Left cardiac atrium (tissue), 4 donors: ENCODE measurements at regions not wholly inside any gene's neighbourhood (a gene's known extent, or its start where the extent isn't known, plus 50 kb on each side); places are given as distances from the start of the nearest gene placed in this dataset.
"Not testable (repeated sequence)": the region's sequence is repeated elsewhere in the genome, so short reads cannot be mapped to it uniquely, and the experiment has no call there.

Experiments
- ATAC-seq, 2 donors: fragments of 200-7000 bp; cut with Tn5 transposase; one replicate each; pipeline ENCODE4 v1.9.1; 2020; ENCODE audit warnings: mild to moderate bottlenecking in 2 of 2, moderate library complexity in 2 of 2
- DNase-seq: peaks from one replicate; pipeline ENCODE4 v3.0.0-alpha.2; 2020
- intact Hi-C, 2 donors: fragments of 100-400 bp; cut with DNase I; formaldehyde crosslinking; loops; one replicate each; pipeline versions ENCODE4 v1.14.1 to v1.15.1; 2022 to 2023
- donor health status: DM: no; HTN: yes; CAD: no.
- donor health status: DM: no; HTN: yes; CAD: no; lungs with severe emphysema.
- donor health status: DM: yes; HTN: yes; CAD: no.
- donor health status: Dilated cardiomyopathy.

DNA sequence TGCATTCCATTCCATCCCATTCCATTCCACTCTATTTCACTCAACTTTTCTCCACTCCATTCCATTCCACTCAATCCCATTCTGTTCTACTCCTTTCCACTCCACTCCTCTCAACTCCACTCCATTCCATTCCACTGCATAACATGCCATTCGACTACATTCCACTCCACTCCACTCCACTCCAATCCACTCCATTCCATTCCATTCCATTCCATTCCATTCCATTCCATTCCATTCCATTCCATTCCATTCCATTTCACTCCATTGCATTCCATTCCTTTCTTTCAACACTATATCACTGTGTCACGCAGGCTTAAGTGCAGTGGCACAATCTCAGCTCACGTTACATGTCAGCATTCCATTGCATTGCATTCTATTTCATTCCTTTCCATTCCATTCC, 1430.4 kb downstream of the TSPY10 start:
- ATAC-seq, intact Hi-C loops, DNase-seq: not testable (repeated sequence)

- no peak for DNase-seq
- no peak for ATAC-seq
Observed at GRCh38 chrY:10973422-10973821, 1445.7 kb downstream of the TSPY10 start.

GRCh38 chrY:10986655-10987054, 1459.0 kb downstream of the TSPY10 start:
- intact Hi-C loops, result no loop called here
- no peak for ATAC-seq
- DNase-seq, result no peak

More at GRCh38 chrY:10973422-10973821, 1445.7 kb downstream of the TSPY10 start:
- intact Hi-C loops, result no loop called here

DNA sequence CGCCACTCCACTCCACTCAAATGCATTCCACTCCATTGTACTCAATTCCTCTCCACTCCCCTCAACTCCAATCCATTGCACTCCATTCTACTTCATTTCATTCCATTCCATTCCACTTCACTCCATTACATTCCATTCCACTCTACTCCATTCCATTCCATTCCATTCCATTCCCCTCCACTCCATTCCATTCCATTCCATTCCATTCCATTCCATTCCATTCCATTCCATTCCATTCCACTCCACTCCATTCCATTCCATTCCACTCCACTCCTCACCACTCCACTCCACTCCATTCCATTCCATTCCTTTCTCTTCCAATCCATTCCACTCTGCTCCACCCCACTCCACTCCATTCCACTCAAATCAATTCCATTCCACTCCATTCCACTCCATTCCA, 1459.9 kb downstream of the TSPY10 start:
- intact Hi-C loops, result no loop called here
- DNase-seq (no peak), ATAC-seq (peak in 1 of 2 donors; percentile 57)

DNA sequence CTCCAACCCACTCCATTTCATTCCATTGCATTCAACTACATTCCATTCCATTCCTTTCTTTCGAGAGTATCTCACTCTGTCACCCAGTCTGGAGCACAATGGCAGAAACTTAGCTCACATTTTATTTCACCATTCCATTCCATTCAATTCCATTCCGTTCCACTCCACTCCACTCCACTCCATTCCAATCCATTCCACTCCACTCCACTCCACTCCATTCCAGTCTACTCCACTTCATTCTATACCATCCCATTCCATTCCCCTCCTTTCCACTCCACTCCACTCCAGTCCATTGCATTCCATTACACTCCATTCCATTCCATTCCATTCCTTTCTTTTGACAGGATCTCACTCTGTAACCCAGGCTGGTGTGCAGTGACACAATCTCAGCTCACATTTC, 1466.3 kb downstream of the TSPY10 start:
- no peak for ATAC-seq
- intact Hi-C loops, result no loop called here
- DNase-seq, result no peak

DNA sequence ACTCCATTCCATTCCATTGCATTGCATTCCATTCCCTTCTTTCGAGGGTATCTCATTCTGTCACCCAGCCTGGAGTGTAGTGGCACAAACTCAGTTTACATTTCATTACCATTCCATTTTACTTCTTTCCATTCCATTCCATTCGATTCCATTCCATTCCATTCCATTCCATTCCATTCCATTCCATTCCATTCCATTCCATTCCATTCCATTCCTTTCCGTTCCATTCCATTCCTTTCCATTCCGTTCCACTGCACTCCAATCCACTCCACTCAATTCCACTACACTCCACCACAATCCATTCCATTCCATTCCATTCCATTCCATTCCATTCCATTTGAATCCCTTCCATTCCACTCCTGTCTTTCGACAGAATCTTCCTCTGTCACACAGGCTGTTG, 1472.0 kb downstream of the TSPY10 start:
- ATAC-seq, result peak in 1 of 2 donors; percentile 85
- intact Hi-C loops, DNase-seq: not testable (repeated sequence)

DNA sequence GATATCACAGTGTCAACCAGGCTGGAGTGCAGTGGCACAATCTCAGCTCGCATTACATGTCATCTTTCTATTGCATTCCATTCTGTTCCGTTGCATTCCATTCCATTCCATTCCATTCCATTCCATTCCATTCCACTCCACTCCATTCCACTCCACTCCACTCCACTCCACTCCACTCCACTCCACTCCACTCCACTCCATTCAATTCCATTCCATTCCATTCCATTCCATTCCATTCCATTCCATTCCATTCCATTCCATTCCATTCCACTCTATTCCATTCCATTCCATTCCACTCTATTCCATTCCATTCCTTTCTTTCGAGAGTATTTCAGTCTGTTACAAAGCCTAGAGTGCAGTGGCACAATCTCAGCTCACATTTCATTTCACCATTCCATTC, 1486.5 kb downstream of the TSPY10 start:
- intact Hi-C loops, DNase-seq, ATAC-seq: not testable (repeated sequence)

GRCh38 chrY:11022734-11023133, 1495.1 kb downstream of the TSPY10 start:
- DNase-seq, result no peak
- intact Hi-C loops, result no loop called here
- no peak for ATAC-seq

GRCh38 chrY:11044234-11044883, 1516.7 kb downstream of the TSPY10 start:
- ATAC-seq, result no peak
- DNase-seq, result no peak
- intact Hi-C loops, result no loop called here

GRCh38 chrY:11063486-11063885, 1535.8 kb downstream of the TSPY10 start:
- intact Hi-C loops, result no loop called here
- ATAC-seq (no peak), DNase-seq (no peak)

GRCh38 chrY:11063960-11064359, 1536.3 kb downstream of the TSPY10 start:
- ATAC-seq (no peak), DNase-seq (no peak)
- intact Hi-C loops, result no loop called here

DNA sequence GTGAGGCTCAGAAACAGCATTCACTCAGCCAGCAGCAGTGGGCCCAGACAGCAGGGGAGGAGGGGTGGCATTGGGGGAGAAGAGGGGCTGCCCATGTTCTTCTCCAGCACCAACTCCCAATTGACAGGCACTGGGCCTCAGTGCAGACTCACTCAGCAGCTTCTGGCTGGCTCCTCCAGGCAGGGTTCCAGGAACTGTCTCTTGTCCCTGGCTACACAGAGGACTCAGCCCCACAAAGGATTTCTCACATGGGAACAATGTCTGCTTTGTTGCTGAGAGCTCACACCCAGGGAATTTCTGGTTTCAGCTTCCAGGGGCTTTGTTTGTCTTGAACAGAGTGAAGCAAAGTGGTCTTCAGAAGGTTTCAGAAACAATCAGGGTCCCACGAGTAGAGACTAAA, 1536.7 kb downstream of the TSPY10 start:
- intact Hi-C loops, result no loop called here
- DNase-seq, result no peak
- no peak for ATAC-seq

- DNase-seq (no peak), ATAC-seq (no peak)
- intact Hi-C loops, result no loop called here
Observed at GRCh38 chrY:11069271-11069670, 1541.6 kb downstream of the TSPY10 start.

- DNase-seq (no peak), ATAC-seq (no peak)
- intact Hi-C loops, result no loop called here
Observed at GRCh38 chrY:11070250-11071113, 1542.8 kb downstream of the TSPY10 start.

- ATAC-seq, DNase-seq, intact Hi-C loops: not testable (repeated sequence)
Observed at GRCh38 chrY:11085801-11086200, 1558.1 kb downstream of the TSPY10 start.

DNA sequence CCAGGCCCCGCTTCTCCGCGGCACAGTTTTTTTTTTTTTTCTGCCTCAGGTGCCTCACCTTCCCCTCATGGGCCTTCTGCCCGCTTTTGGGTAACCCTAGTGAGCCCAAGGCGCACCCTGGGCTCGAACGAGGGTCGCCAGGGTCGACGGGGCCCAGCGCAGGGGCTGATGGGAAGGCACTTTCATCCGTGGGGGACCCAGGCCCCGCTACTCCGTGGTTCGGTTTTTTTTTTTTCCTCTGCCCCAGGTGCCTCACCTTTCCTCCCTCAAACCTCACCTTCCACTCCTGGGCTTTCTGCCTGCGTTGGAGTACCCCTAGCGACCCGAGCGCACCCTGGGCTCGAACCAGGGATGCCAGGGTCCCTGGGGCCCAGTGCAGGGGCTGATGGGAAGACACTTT, 1569.8 kb downstream of the TSPY10 start:
- intact Hi-C loops, ATAC-seq, DNase-seq: not testable (repeated sequence)

GRCh38 chrY:11098419-11098818, 1570.7 kb downstream of the TSPY10 start:
- peak in 1 of 2 donors; percentile 25 for ATAC-seq
- DNase-seq, intact Hi-C loops: not testable (repeated sequence)

- no peak for DNase-seq
- intact Hi-C loops, result no loop called here
- no peak for ATAC-seq
Observed at GRCh38 chrY:11099004-11099403, 1571.3 kb downstream of the TSPY10 start.

GRCh38 chrY:11100472-11100871, 1572.8 kb downstream of the TSPY10 start:
- DNase-seq, intact Hi-C loops, ATAC-seq: not testable (repeated sequence)

DNA sequence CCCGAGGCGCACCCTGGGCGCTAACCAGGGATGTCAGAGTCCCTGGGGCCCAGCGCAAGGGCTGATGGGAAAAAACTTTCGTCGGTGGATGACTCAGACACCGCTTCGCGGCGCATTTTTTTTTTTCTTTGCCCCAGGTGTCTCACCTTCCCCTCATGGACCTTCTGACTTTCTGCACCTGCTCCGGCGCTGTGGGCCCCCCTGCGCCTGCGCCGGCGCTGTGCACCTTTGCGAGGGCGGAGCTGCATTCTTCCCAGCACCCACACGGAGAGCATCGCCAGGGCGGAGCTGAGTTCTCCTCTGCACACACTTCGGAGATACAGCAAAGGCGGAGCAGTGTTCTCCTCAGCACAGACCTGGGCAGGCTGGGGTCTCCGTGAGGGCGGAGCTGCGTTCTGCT, 1575.3 kb downstream of the TSPY10 start:
- ATAC-seq, intact Hi-C loops, DNase-seq: not testable (repeated sequence)
